ENCODE measurements at regions not wholly inside any gene's neighbourhood (a gene's known extent, or its start where the extent isn't known, plus 50 kb on each side); places are given as distances from the start of the nearest gene placed in this dataset.

DNA sequence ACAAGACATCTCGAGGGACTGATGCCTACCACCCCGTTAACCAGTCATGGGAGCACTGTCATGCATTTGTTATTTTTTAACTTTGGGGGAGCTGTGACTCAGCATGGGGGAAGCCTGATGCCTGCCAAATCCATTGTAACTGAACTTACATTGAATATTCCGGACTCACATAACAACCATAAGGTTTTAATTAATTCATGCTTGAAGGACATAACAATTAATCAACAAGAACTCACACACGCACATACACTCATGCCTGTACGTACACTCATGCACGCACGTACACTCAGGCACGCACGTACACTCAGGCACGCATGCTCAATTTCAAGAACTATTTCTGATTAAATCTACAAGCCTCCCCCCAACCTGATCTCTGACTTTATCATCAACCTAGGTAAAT is 1639.1 kb downstream of the SUCLG1 start:
- no peak for DNase-seq
- Mint-ChIP-seq H3K36me3 (no peaks in the 10 kb centered on the region), H3K9me3 (no peaks in the 10 kb centered on the region), H3K27ac (no peak overlapping the region), H3K27me3 (no peaks in the 10 kb centered on the region), H3K4me1 (no peaks in the 10 kb centered on the region), H3K4me3 (no peak overlapping the region)
- POLR2A ChIA-PET, result no interaction called here
- ATAC-seq (ENCODE audit: low read depth), result no peak

DNA sequence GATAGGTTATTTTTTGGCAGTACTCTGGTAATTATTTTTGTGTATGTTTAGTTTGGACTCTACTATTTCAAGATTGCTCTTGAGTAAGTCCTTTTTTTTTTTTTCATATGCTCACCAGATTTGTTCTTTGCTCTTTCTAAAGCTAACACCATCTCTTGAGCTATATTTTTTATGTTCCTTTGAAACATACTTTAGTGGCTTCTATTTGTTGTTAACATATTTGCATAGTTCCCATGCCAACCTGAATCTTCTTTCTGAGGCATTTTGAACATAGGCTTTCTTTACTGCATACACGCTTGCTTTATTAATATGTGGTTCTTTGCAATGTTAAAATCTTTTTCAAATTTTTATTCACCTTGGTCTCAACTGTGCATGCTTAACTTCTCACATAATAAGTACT is 1644.9 kb downstream of the SUCLG1 start:
- ATAC-seq (ENCODE audit: low read depth), result no peak
- no peaks in the 10 kb centered on the region for H3K27me3 Mint-ChIP-seq
- H3K4me3 Mint-ChIP-seq, result no peak overlapping the region
- H3K27ac Mint-ChIP-seq, result no peak overlapping the region
- POLR2A ChIA-PET, result no interaction called here
- no peaks in the 10 kb centered on the region for H3K4me1 Mint-ChIP-seq
- H3K36me3 Mint-ChIP-seq, result no peaks in the 10 kb centered on the region
- DNase-seq, result no peak
- no peaks in the 10 kb centered on the region for H3K9me3 Mint-ChIP-seq

DNA sequence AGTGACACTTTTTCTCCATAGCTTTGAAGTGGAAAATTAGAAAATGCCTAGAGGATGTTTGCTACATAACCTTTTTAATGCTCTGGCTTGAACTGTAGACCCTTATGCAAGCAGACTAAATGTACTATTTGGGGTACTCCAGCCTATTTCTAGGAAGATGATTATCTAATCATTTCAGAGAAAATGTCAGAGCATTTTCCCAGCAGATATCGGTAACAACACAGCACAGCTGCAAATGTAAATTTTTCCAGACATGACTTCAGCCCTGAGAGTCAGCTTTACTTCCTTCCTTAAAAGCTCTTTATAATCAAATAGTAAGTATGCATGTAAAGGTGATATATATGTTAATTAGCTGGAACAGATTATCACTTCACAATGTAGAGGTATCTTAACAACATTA is 1647.1 kb downstream of the SUCLG1 start:
- ATAC-seq (ENCODE audit: low read depth), result no peak
- Mint-ChIP-seq H3K4me3 (no peak overlapping the region), H3K9me3 (peaks cover 2% of the 10 kb centered on the region), H3K4me1 (no peaks in the 10 kb centered on the region), H3K27me3 (no peaks in the 10 kb centered on the region), H3K36me3 (no peaks in the 10 kb centered on the region), H3K27ac (no peak overlapping the region)
- DNase-seq, result no peak
- POLR2A ChIA-PET, result no interaction called here

DNA sequence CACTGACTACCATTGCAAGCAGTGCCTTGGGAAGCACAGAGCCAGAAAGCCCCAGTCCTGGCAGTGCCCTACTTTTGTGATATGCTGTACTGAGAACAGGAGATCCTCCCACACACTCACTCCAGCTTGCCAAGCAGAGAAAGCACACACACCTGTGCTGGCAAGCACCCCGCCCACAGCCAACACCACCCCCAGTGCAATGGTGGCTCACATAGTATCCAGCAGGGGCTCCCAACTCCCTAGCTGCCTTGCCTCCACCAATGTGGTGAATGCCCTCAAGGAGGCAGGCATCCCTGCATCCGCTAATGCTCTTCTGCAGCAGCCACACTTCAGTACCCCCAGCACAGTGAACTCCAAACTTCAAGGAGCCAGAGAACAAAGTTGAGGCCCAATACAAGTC is 1655.8 kb downstream of the SUCLG1 start:
- Mint-ChIP-seq H3K4me3 (no peak overlapping the region), H3K9me3 (peaks cover 21% of the 10 kb centered on the region), H3K36me3 (no peaks in the 10 kb centered on the region), H3K27ac (no peak overlapping the region), H3K4me1 (no peaks in the 10 kb centered on the region), H3K27me3 (no peaks in the 10 kb centered on the region)
- POLR2A ChIA-PET, result no interaction called here
- DNase-seq (no peak), ATAC-seq (ENCODE audit: low read depth) (no peak)

DNA sequence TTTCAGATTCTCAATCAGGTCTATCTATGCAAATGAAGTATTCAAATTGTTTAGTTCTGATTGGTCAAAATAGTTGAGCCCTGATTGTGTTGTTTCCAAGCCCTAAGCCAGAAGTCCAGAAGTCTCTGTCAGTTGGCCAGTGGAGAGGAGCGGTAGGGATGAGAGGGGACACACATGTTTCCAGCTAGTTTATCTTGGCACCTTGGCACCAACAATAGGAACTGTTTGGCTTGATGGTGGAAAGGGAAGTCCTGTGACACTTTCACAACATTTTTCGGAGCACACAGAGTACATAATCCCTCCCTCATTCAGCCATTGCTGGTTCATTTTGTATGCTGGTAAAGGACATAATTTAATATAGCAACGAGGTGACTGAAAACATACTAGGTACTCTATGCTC is 1661.6 kb downstream of the SUCLG1 start:
- DNase-seq (no peak), ATAC-seq (ENCODE audit: low read depth) (no peak)
- no peaks in the 10 kb centered on the region for H3K27me3 Mint-ChIP-seq
- H3K4me3 Mint-ChIP-seq, result no peak overlapping the region
- POLR2A ChIA-PET, result no interaction called here
- H3K4me1 Mint-ChIP-seq, result no peaks in the 10 kb centered on the region
- H3K36me3 Mint-ChIP-seq, result no peaks in the 10 kb centered on the region
- no peaks in the 10 kb centered on the region for H3K9me3 Mint-ChIP-seq
- no peak overlapping the region for H3K27ac Mint-ChIP-seq

DNA sequence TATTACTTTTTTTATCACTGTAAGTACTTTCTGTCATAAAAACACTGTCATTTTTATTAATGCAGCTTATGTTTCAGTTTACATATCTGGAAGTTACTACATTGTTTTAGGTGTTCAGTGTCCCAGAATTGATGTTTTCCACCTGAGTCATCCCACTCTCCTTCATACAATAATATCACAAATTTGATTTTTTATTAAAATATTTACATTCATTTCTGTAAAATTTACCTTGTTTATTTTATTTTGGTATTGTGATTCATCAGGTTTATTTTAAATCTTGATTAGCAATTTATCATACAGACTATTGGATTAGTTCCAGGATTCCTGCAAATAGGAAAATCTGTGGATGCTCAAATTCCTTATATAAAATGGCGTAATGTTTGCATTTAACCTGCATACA is 1662.9 kb downstream of the SUCLG1 start:
- no peaks in the 10 kb centered on the region for H3K9me3 Mint-ChIP-seq
- H3K4me3 Mint-ChIP-seq, result no peak overlapping the region
- DNase-seq (no peak), ATAC-seq (ENCODE audit: low read depth) (no peak)
- POLR2A ChIA-PET, result no interaction called here
- no peak overlapping the region for H3K27ac Mint-ChIP-seq
- no peaks in the 10 kb centered on the region for H3K36me3 Mint-ChIP-seq
- H3K4me1 Mint-ChIP-seq, result no peaks in the 10 kb centered on the region
- H3K27me3 Mint-ChIP-seq, result no peaks in the 10 kb centered on the region

DNA sequence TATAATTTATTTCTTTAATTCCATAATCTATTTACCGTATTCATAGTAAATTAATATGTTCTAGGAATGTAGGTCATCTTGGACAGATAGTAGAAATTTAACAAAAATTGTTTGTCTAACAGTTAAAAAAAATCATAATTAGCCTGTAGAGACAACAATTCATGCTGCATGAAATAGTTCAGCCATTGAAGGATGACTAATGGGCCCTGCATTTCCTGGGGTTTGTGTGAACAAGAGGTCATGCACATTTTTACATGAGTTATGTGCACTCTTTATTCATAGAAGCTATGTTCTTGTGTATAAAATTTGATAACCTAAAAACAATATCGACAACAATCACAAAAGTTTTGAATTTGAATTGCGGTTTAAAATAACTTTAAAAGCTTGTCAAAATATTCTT is 1663.6 kb downstream of the SUCLG1 start:
- Mint-ChIP-seq H3K4me1 (no peaks in the 10 kb centered on the region), H3K4me3 (no peak overlapping the region), H3K36me3 (no peaks in the 10 kb centered on the region), H3K9me3 (no peaks in the 10 kb centered on the region), H3K27me3 (no peaks in the 10 kb centered on the region), H3K27ac (no peak overlapping the region)
- no peak for DNase-seq
- no peak for ATAC-seq (ENCODE audit: low read depth)
- POLR2A ChIA-PET, result no interaction called here

DNA sequence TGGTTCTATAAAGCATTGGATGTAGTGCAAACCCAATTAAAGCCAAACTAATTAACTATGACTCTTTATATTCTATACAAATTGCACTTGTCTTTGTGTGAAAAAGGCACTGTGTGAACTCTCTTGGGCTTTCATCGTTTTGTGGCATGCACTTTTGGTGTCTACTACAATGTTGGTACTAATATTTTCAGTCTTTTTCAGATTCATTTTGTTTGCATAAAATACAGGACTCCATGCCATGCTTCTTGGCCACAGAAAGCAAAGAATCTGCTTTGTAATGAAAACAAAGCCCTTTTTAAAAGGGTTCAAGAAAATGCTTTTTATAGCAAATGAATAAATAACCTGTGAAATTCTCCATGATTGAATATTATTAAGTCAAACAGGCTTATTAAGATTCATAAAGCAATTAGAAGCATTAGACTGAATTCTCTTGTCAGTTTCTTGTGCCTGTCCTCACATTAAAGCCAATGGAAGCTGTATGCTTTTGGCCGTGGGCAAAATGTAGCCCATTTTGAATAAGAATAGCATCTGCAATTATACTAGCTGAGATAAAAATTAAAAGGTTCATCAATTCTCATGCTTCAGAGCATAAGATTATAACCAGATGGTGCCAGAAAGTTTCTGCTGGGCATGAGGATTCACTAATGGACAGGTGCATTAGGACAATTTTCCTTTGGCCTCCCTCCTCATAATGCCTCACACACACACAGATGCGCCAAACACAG is 1665.2 kb downstream of the SUCLG1 start:
- DNase-seq, result no peak
- Mint-ChIP-seq H3K27me3 (no peaks in the 10 kb centered on the region), H3K4me3 (no peak overlapping the region), H3K4me1 (no peaks in the 10 kb centered on the region), H3K36me3 (no peaks in the 10 kb centered on the region), H3K9me3 (no peaks in the 10 kb centered on the region), H3K27ac (no peak overlapping the region)
- no peak for ATAC-seq (ENCODE audit: low read depth)
- POLR2A ChIA-PET, result no interaction called here

DNA sequence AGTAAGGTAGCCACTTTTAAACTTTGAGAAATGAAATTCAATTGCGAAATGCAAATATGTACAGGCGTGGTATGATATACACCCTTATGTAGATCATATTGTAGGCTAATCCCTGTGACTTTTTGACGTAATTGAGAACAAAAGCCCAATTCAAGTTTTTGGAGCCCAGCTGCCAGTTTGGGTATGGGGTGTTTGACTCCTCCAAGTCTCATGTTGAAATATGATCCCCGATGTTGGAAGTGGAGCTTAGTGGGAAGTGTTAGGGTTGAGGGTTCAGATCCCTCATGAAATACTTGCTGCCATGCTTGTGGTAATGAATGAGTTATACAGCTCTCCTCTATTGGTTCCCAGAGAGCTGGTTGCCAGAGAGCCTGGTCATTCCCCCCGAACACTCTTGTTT is 1666.8 kb downstream of the SUCLG1 start:
- Mint-ChIP-seq H3K4me1 (no peaks in the 10 kb centered on the region), H3K9me3 (peaks cover 1% of the 10 kb centered on the region), H3K27ac (no peak overlapping the region), H3K36me3 (no peaks in the 10 kb centered on the region), H3K27me3 (no peaks in the 10 kb centered on the region), H3K4me3 (no peak overlapping the region)
- DNase-seq, result no peak
- POLR2A ChIA-PET, result no interaction called here
- ATAC-seq (ENCODE audit: low read depth), result no peak

DNA sequence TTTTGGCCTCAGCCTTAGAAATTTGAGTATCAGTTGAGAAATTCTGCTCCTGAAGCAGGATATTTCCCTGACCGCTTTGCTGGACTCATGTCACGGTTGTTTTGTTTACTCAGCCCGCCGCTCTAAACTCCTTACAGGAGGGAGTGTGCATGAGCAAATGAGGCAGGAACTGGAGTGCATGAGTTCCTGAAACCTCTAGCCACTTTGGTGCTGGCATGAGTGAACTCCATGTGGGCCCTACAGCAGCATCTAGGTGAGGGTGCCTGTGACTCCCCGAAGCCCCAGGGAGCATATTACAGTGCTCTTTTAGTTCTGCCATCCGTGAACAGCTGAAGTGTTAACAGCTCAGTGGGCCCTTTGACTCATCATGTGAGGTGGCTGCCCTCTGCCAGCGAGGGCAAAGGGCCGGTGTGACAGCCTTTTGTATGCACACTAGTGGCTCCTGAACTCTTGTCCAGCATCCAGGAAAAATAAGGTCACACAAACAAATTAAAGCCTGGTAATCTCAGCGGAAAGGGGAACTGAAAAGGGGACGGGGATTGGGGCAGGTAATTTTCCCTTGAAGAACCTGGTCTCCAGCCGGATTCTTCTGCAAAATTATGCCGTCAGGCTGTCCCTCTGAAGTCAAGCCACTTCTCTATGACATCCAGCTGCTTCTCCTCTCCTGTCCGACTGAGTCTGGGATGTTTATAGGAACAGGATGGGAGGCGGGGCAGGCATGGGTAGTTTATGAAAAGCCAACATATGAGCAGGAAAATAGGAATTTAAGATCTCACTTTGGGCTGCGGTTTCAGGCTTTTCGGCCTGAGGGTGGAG is 1668.7 kb downstream of the SUCLG1 start:
- H3K27ac Mint-ChIP-seq, result no peak overlapping the region

DNA sequence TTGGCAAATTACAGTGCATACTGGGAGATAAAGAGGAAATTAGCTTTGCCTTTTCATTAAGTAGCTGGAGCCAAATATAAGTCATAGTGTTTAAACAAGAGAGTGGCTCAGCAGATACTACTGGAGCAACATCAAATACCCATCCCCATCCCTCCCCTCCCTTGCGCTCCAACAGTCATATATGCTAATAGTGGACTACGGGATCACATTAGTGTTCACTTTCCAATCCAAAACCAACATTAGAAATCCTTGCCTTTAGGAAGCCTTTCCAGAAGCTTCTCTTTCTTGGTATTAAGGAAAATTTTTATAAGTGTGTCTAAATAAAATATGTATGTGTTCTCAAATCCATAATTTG is 1669.3 kb downstream of the SUCLG1 start:
- Mint-ChIP-seq H3K27me3 (no peaks in the 10 kb centered on the region), H3K4me1 (no peaks in the 10 kb centered on the region), H3K4me3 (no peak overlapping the region), H3K9me3 (peaks cover 1% of the 10 kb centered on the region), H3K27ac (no peak overlapping the region), H3K36me3 (no peaks in the 10 kb centered on the region)
- no peak for ATAC-seq (ENCODE audit: low read depth)
- POLR2A ChIA-PET, result no interaction called here
- no peak for DNase-seq

More for the DNA sequence above, 1668.7 kb downstream of the SUCLG1 start:
- Mint-ChIP-seq H3K27me3 (no peaks in the 10 kb centered on the region), H3K4me1 (no peaks in the 10 kb centered on the region), H3K9me3 (peaks cover 1% of the 10 kb centered on the region), H3K4me3 (no peak overlapping the region), H3K36me3 (no peaks in the 10 kb centered on the region)
- DNase-seq, result no peak
- ATAC-seq (ENCODE audit: low read depth), result no peak
- POLR2A ChIA-PET, result no interaction called here

DNA sequence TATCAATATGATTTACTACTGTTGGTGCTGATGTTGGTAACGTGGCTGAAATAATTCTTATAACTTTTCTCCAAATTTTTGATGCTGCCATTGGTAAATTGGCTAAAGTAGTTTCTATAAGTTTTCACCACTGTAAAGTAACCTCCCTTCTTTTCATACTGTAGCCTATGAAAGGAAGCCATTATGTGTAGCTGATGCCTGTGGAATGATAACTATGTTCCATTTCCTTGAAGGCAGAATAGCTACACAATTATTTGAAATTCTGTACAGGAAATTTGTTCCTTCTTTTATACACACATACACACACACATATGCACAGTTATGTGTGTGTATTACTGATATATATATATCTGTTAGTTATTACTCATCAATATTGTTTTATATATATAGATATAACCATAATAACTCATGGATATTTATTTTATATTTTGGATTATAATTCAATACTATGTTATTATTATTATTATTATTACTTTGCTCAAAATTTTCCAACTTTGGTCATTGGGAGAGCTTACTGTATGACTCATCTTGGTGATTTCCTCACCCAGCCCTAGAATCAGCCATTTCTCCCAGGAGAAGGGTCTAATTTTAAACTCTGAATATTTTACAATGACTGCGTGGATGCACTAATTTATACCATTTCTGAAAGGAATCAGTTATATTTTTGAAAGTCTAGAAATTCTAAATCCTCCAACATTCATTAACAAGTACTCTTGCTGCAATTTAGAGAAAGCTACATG is 1677.7 kb downstream of the SUCLG1 start:
- POLR2A ChIA-PET, result no interaction called here
- no peak for ATAC-seq (ENCODE audit: low read depth)
- no peak overlapping the region for H3K27ac Mint-ChIP-seq
- no peak overlapping the region for H3K4me3 Mint-ChIP-seq
- no peaks in the 10 kb centered on the region for H3K27me3 Mint-ChIP-seq
- no peak for DNase-seq
- no peaks in the 10 kb centered on the region for H3K36me3 Mint-ChIP-seq
- H3K9me3 Mint-ChIP-seq, result peaks cover 5% of the 10 kb centered on the region
- no peaks in the 10 kb centered on the region for H3K4me1 Mint-ChIP-seq

DNA sequence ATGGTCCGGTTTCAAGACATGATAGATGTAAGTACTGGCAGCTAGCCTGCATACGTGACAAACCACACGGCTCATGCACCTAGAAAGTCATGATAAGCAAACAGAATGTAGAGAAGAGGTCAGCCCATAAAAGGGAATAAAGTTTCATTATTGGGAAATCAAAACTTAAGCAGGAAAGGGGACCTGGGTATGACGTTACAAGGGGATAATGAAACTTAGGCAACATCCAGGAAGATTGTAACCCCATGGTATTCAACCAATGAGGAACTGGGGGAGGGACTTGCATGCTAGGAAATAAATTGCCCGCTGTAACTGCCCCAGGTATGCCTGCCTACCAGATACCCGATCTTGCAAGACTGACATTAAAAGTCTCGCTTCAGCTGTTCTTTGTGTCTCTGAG is 1679.0 kb downstream of the SUCLG1 start:
- H3K27me3 Mint-ChIP-seq, result no peaks in the 10 kb centered on the region
- no peaks in the 10 kb centered on the region for H3K36me3 Mint-ChIP-seq
- peaks cover 5% of the 10 kb centered on the region for H3K9me3 Mint-ChIP-seq
- H3K4me3 Mint-ChIP-seq, result no peak overlapping the region
- POLR2A ChIA-PET, result no interaction called here
- ATAC-seq (ENCODE audit: low read depth), result no peak
- no peaks in the 10 kb centered on the region for H3K4me1 Mint-ChIP-seq
- DNase-seq, result no peak
- no peak overlapping the region for H3K27ac Mint-ChIP-seq

DNA sequence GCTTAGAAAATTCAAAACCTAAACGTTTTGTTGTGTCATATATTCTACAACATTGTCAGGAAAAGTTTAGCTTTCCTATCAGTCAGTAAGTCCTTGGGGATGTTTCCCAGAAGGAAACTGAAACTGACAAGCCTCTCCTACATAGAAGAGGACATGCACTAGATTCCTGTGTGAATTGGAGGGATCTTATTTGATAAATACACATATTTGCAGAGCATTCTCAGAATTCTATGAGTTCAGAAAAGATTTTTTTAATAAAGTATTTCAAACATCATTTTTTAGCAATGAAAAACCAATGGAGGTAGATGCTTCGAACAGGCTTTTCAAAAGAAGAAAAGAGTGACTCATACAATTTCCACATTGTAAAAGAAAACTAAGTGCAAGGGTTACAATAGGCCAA is 1706.7 kb downstream of the SUCLG1 start:
- no peaks in the 10 kb centered on the region for H3K4me1 Mint-ChIP-seq
- POLR2A ChIA-PET, result no interaction called here
- no peaks in the 10 kb centered on the region for H3K27me3 Mint-ChIP-seq
- no peak overlapping the region for H3K27ac Mint-ChIP-seq
- H3K36me3 Mint-ChIP-seq, result no peaks in the 10 kb centered on the region
- ATAC-seq (ENCODE audit: low read depth), result no peak
- no peak for DNase-seq
- peaks cover 14% of the 10 kb centered on the region for H3K9me3 Mint-ChIP-seq
- no peak overlapping the region for H3K4me3 Mint-ChIP-seq

Measured in activated naive CD8-positive, alpha-beta T cell treated with anti-CD3 and anti-CD28 coated beads, Interleukin-2, amount 10 ng/mL, durations not matched to agents 7 days and 5 days (primary cell).